ENCODE measurements at regions not wholly inside any gene's neighbourhood (a gene's known extent, or its start where the extent isn't known, plus 50 kb on each side); places are given as distances from the start of the nearest gene placed in this dataset.

- TF ChIP-seq NFATC4 (CRISPR knock-in tag; IDR thresholded peaks at IDR 0.05): no peak
- TF ChIP-seq ZNF281 (CRISPR knock-in tag; IDR thresholded peaks at IDR 0.05): no peak
- no peak for TF ChIP-seq FOXP1 (CRISPR knock-in tag; IDR thresholded peaks at IDR 0.05; ENCODE audit: borderline replicate concordance)
These were observed 412.7 kb downstream of the MAFB start (continued) for GRCh38 chr20:40276301-40276700.

GRCh38 chr20:40275738-40276137, 413.3 kb downstream of the MAFB start:
- peak overlapping the region; percentile 90 for H3K4me3 Mint-ChIP-seq
- peaks cover 59% of the 10 kb centered on the region for H3K36me3 Mint-ChIP-seq
- no peaks in the 10 kb centered on the region for H3K9me3 Mint-ChIP-seq
- H3K27me3 Mint-ChIP-seq (ENCODE audit: low read depth): no peaks in the 10 kb centered on the region
- H3K4me1 Mint-ChIP-seq: peaks cover 95% of the 10 kb centered on the region
- DNase-seq (ENCODE audit: low spot score) (no peak), ATAC-seq (no peak)
- ChIA-PET CTCF (interaction anchor here (0.9 to 1.4 kb wide), 2 partner anchors 116 to 195 kb away, joined by 3 to 6 read pairs; no protein-coding TSS in a partner anchor), POLR2A (no interaction called here)
- TF ChIP-seq ZNF263 (CRISPR knock-in tag; IDR thresholded peaks at IDR 0.05; ENCODE audit: low read depth): no peak
- TF ChIP-seq CREM (CRISPR knock-in tag; IDR thresholded peaks at IDR 0.05): no peak
- no peak for TF ChIP-seq ZBTB21 (CRISPR knock-in tag; IDR thresholded peaks at IDR 0.05; ENCODE audit: borderline replicate concordance)
- TF ChIP-seq ZNF396 (CRISPR knock-in tag; IDR thresholded peaks at IDR 0.05; ENCODE audit: borderline replicate concordance): no peak
- TF ChIP-seq ETV6 (CRISPR knock-in tag; IDR thresholded peaks at IDR 0.05): no peak
- no peak for TF ChIP-seq ZSCAN18 (CRISPR knock-in tag; IDR thresholded peaks at IDR 0.05)
- no peak for TF ChIP-seq E2F4 (CRISPR knock-in tag; IDR thresholded peaks at IDR 0.05; ENCODE audit: borderline replicate concordance, low read depth)
- no peak for TF ChIP-seq GABPB1 (CRISPR knock-in tag; IDR thresholded peaks at IDR 0.05)
- TF ChIP-seq ARID4B (CRISPR knock-in tag; IDR thresholded peaks at IDR 0.05; ENCODE audit: borderline replicate concordance): no peak
- no peak for TF ChIP-seq RORB (CRISPR knock-in tag; IDR thresholded peaks at IDR 0.05)
- no peak for TF ChIP-seq NR3C1 (CRISPR knock-in tag; conservative IDR thresholded peaks at IDR 0.05; ENCODE audit: low read depth)
- no peak for TF ChIP-seq RELA (CRISPR knock-in tag; IDR thresholded peaks at IDR 0.05; ENCODE audit: borderline replicate concordance)
- TF ChIP-seq FOXJ3 (CRISPR knock-in tag; IDR thresholded peaks at IDR 0.05; ENCODE audit: borderline replicate concordance): no peak
- TF ChIP-seq NFATC4 (CRISPR knock-in tag; IDR thresholded peaks at IDR 0.05): peak; percentile 45; the same call in 1 of the 2 replicates
- TF ChIP-seq AR (CRISPR knock-in tag; IDR thresholded peaks at IDR 0.05): peak; percentile 50; the same call in 1 of the 2 replicates
- no peak for TF ChIP-seq AFF4 (CRISPR knock-in tag; IDR thresholded peaks at IDR 0.05; ENCODE audit: borderline replicate concordance)
- TF ChIP-seq TP53 (CRISPR knock-in tag; IDR thresholded peaks at IDR 0.05): no peak
- peak overlapping the region; percentile 90 for H3K27ac Mint-ChIP-seq

Measured in WTC11 (cell line).